H1 (cell line): ENCODE measurements at regions not wholly inside any gene's neighbourhood (a gene's known extent, or its start where the extent isn't known, plus 50 kb on each side); places are given as distances from the start of the nearest gene placed in this dataset.

Source experiments
- CTCF ChIA-PET: fragments of 300-600 bp; sonication (Branson Sonifier 250); formaldehyde crosslinking; loops from one replicate; lab custom pipeline; 2021; ENCODE audit not compliant: partially characterized antibody; lab: Charles Lee
- POLR2A ChIA-PET: fragments of 300-600 bp; sonication (Branson Sonifier 250); formaldehyde crosslinking; loops from one replicate; lab custom pipeline; 2021; ENCODE audit warnings: inconsistent platforms; ENCODE audit not compliant: partially characterized antibody; lab: Charles Lee
- DNase-seq, 2 experiments: peaks; one replicate each; pipeline versions ENCODE4 v3.0.0 to v3.0.0-alpha.2; 2010 to 2022; ENCODE audit warnings: low spot score in 2 of 2, low read depth in 1 of 2, mixed read lengths in 1 of 2
- FAIRE-seq: peaks from 2 replicates; lab custom pipeline; 2011; peaks lifted over from hg19 to GRCh38; lab: Jason Lieb, UNC
- H2AFZ ChIP-seq: 2 replicates; pipeline ENCODE4 v1.8.1; 2012; ENCODE audit warnings: low read length, inconsistent platforms
- H2AK5ac ChIP-seq: 2 replicates; pipeline ENCODE4 v1.6.1; 2013; ENCODE audit warnings: low read depth, low read length
- H2BK120ac ChIP-seq: replicated peaks from 2 replicates; pipeline ENCODE3; 2013; ENCODE audit warnings: low read depth, low read length, inconsistent platforms
- H2BK12ac ChIP-seq: 2 replicates; pipeline ENCODE4 v1.6.1; 2013; ENCODE audit warnings: low read depth, low read length
- H2BK15ac ChIP-seq: 2 replicates; pipeline ENCODE4 v1.6.1; 2013; ENCODE audit warnings: low read length
- H2BK20ac ChIP-seq: 2 replicates; pipeline ENCODE4 v1.6.1; 2013; ENCODE audit warnings: low read length
- H2BK5ac ChIP-seq: 2 replicates; pipeline ENCODE4 v1.6.1; 2013; ENCODE audit warnings: low read depth, low read length
- H3K14ac ChIP-seq: 2 replicates; pipeline ENCODE4 v1.6.1; 2013; ENCODE audit warnings: inconsistent platforms; ENCODE audit not compliant: insufficient read length
- H3K18ac ChIP-seq: 2 replicates; pipeline ENCODE4 v1.6.1; 2013; ENCODE audit warnings: low read length; ENCODE audit errors: extremely low read depth
- H3K23ac ChIP-seq: 2 replicates; pipeline ENCODE4 v1.6.1; 2013; ENCODE audit warnings: inconsistent platforms; ENCODE audit not compliant: insufficient read length
- H3K23me2 ChIP-seq: 2 replicates; pipeline ENCODE4 v1.6.1; 2013; ENCODE audit warnings: low read depth, low read length
- H3K27ac ChIP-seq: 2 replicates; pipeline ENCODE4 v1.6.1; 2011; ENCODE audit warnings: low read depth, low read length, inconsistent platforms
- H3K27me3 ChIP-seq, 4 experiments: replicated peaks in 1 of 4; 1 replicate in 1 of 4; 2 replicates in 3 of 4; pipeline versions ENCODE4 v1.6.1 to v1.8.1; 2011 to 2013; ENCODE audit warnings: low read length in 3 of 4, mild to moderate bottlenecking in 3 of 4, inconsistent platforms in 2 of 4, mixed read lengths in 2 of 4, moderate library complexity in 1 of 4; ENCODE audit not compliant: control insufficient read depth in 3 of 4, insufficient read depth in 3 of 4; ENCODE audit errors: extremely low read depth in 1 of 4
- H3K36me3 ChIP-seq, 4 experiments: 2 replicates each; pipeline versions ENCODE4 v1.6.1 to v1.8.1; 2011 to 2013; ENCODE audit warnings: mild to moderate bottlenecking in 4 of 4, low read length in 3 of 4, moderate library complexity in 2 of 4, control low read depth in 1 of 4, inconsistent platforms in 1 of 4; ENCODE audit not compliant: insufficient read depth in 4 of 4, control insufficient read depth in 2 of 4
- H3K4ac ChIP-seq: replicated peaks from 2 replicates; pipeline ENCODE3; 2013; ENCODE audit warnings: low read length, low read depth, mixed read lengths, inconsistent platforms; ENCODE audit not compliant: insufficient read length
- H3K4me1 ChIP-seq, 4 experiments: replicated peaks in 1 of 4; 1 replicate in 1 of 4; 2 replicates in 3 of 4; pipeline versions ENCODE4 v1.6.1 to v1.8.1; 2011 to 2013; ENCODE audit warnings: low read length in 3 of 4, inconsistent platforms in 2 of 4, mixed read lengths in 1 of 4; ENCODE audit not compliant: insufficient read depth in 4 of 4, control insufficient read depth in 3 of 4
- H3K4me2 ChIP-seq, 2 experiments: 2 replicates each; pipeline versions ENCODE4 v1.6.1 to v1.8.1; 2011 to 2013; ENCODE audit warnings: low read depth in 2 of 2, low read length in 2 of 2, control low read depth in 1 of 2, inconsistent platforms in 1 of 2, mild to moderate bottlenecking in 1 of 2; ENCODE audit not compliant: insufficient read depth in 1 of 2
- H3K4me3 ChIP-seq, 4 experiments: fragments of 200-600, 300-600 bp in 1 of 4; sonication (generic), shearing (Covaris generic), sonication (Bioruptor Twin) in 1 of 4; 2 replicates each; pipeline versions ENCODE4 v1.5.1 to v1.8.1; 2011 to 2016; ENCODE audit warnings: low read length in 4 of 4, low read depth in 3 of 4, control low read depth in 2 of 4, inconsistent platforms in 2 of 4, mild to moderate bottlenecking in 2 of 4, mixed read lengths in 1 of 4, moderate library complexity in 1 of 4; ENCODE audit not compliant: insufficient read depth in 2 of 4; ENCODE audit errors: extremely low read depth in 1 of 4
- H3K56ac ChIP-seq: replicated peaks from 2 replicates; pipeline ENCODE3; 2013; ENCODE audit warnings: low read depth, mild to moderate bottlenecking, mixed read lengths, low read length, inconsistent platforms; ENCODE audit not compliant: insufficient read length
- H3K79me1 ChIP-seq: 2 replicates; pipeline ENCODE4 v1.6.1; 2013; ENCODE audit warnings: low read depth, low read length, control low read depth
- H3K79me2 ChIP-seq, 2 experiments: 2 replicates each; pipeline versions ENCODE4 v1.6.1 to v1.8.1; 2012 to 2013; ENCODE audit warnings: low read length in 2 of 2, mild to moderate bottlenecking in 2 of 2, inconsistent platforms in 1 of 2; ENCODE audit not compliant: insufficient read depth in 2 of 2, control insufficient read depth in 1 of 2
- H3K9ac ChIP-seq, 4 experiments: replicated peaks in 1 of 4; 1 replicate in 1 of 4; 2 replicates in 3 of 4; pipeline versions ENCODE4 v1.6.1 to v1.8.1; 2011 to 2013; ENCODE audit warnings: low read depth in 3 of 4, low read length in 3 of 4, control low read depth in 2 of 4, mild to moderate bottlenecking in 2 of 4, moderate library complexity in 2 of 4, inconsistent platforms in 1 of 4; ENCODE audit errors: extremely low read depth in 1 of 4
- H3K9me3 ChIP-seq, 2 experiments: 2 replicates each; pipeline versions ENCODE4 v1.6.1 to v1.8.1; 2012 to 2013; ENCODE audit warnings: mild to moderate bottlenecking in 2 of 2, moderate library complexity in 2 of 2, control low read depth in 1 of 2, inconsistent platforms in 1 of 2, low read depth in 1 of 2, low read length in 1 of 2, mixed read lengths in 1 of 2; ENCODE audit not compliant: insufficient read depth in 2 of 2
- H4K20me1 ChIP-seq, 2 experiments: replicated peaks in 1 of 2; 2 replicates each; pipeline versions ENCODE3 to v1.8.1; 2011 to 2013; ENCODE audit warnings: inconsistent platforms in 2 of 2, low read length in 2 of 2, mild to moderate bottlenecking in 1 of 2; ENCODE audit not compliant: insufficient read depth in 2 of 2, control insufficient read depth in 1 of 2
- H4K5ac ChIP-seq: 2 replicates; pipeline ENCODE4 v1.6.1; 2013; ENCODE audit warnings: low read length, low read depth, mixed read lengths, inconsistent platforms; ENCODE audit not compliant: insufficient read length
- H4K8ac ChIP-seq: 2 replicates; pipeline ENCODE4 v1.8.0; 2013; ENCODE audit warnings: mild to moderate bottlenecking, moderate library complexity, low read length, inconsistent platforms; ENCODE audit not compliant: insufficient read depth; ENCODE audit errors: extremely low read depth
- H4K91ac ChIP-seq: replicated peaks from 2 replicates; pipeline ENCODE3; 2013; ENCODE audit warnings: low read length, mixed read lengths, inconsistent platforms; ENCODE audit not compliant: insufficient read length
- BRCA1 ChIP-seq: IDR thresholded peaks from 2 replicates; pipeline ENCODE4 v1.6.1; 2012; ENCODE audit warnings: low read depth, low read length, improper control_type of control experiment
- CBX5 ChIP-seq: fragments of 300-800, 300-1000 bp; sonication (generic); IDR thresholded peaks from 2 replicates; pipeline ENCODE4 v1.7.1; 2016; ENCODE audit warnings: antibody characterized with exemption, low read length, low read depth
- CHD2 ChIP-seq: IDR thresholded peaks from 2 replicates; pipeline ENCODE4 v1.6.1; 2012; ENCODE audit warnings: low read length, improper control_type of control experiment
- FOSL1 ChIP-seq: IDR thresholded peaks from 2 replicates; pipeline ENCODE4 v1.6.1; 2011; ENCODE audit warnings: mild to moderate bottlenecking, low read depth, low read length, moderate library complexity; ENCODE audit not compliant: insufficient read depth
- RNF2 ChIP-seq: fragments of 200-900, 300-1000 bp; sonication (generic); IDR thresholded peaks from 2 replicates; pipeline ENCODE4 v1.7.1; 2016; ENCODE audit warnings: borderline replicate concordance, low read depth, mild to moderate bottlenecking, antibody characterized with exemption, low read length; ENCODE audit not compliant: poor library complexity, severe bottlenecking; ENCODE audit errors: missing control alignments
- SIRT6 ChIP-seq: IDR thresholded peaks from one replicate; pipeline ENCODE4 v1.7.1; 2012; ENCODE audit warnings: low read length, inconsistent platforms
- SRF ChIP-seq: IDR thresholded peaks from 2 replicates; pipeline ENCODE4 v1.6.1; 2011; ENCODE audit warnings: mild to moderate bottlenecking, low read depth, low read length, moderate library complexity
- WGBS, 2 experiments: shearing (Covaris generic) in 1 of 2; methylation state at CpG; one replicate each; pipeline versions ENCODE4 v1.1.6 to v1.1.7; 2013 to 2015; ENCODE audit warnings: low lambda C conversion rate in 2 of 2, mixed read lengths in 2 of 2, inconsistent platforms in 1 of 2, low coverage in 1 of 2, missing lambda C conversion rate in 1 of 2; ENCODE audit not compliant: insufficient replicate concordance in 2 of 2, insufficient coverage in 1 of 2, insufficient read length in 1 of 2; ENCODE audit errors: extremely low coverage in 1 of 2, missing lambda C conversion rate in 1 of 2; 5-methylcytosine and 5-hydroxymethylcytosine counted together

GRCh38 chr5:122701640-122702523 is 73.0 kb upstream of the SNX2 start:
- no peak overlapping the region for H3K4ac ChIP-seq
- no peak overlapping the region for H2BK12ac ChIP-seq
- no peak overlapping the region for H4K91ac ChIP-seq
- ChIA-PET POLR2A (no interaction called here), CTCF (interaction anchor here (0.7 to 4.6 kb wide), 5 partner anchors 14 to 296 kb away, joined by 3 to 42 read pairs (median 5); no protein-coding TSS in a partner anchor)
- no peak overlapping the region for H2BK5ac ChIP-seq
- no peaks in the 10 kb centered on the region for H3K27me3 ChIP-seq
- H3K9me3 ChIP-seq = no peaks in the 10 kb centered on the region
- no peak overlapping the region for H3K14ac ChIP-seq
- H2BK120ac ChIP-seq = no peak overlapping the region
- FAIRE-seq = no peak
- no peak overlapping the region for H2BK20ac ChIP-seq
- no peak overlapping the region for H2AK5ac ChIP-seq
- no peak overlapping the region for H3K27ac ChIP-seq
- H3K36me3 ChIP-seq = no peaks in the 10 kb centered on the region
- H2BK15ac ChIP-seq = no peak overlapping the region
- no peaks in the 10 kb centered on the region for H3K4me1 ChIP-seq
- no peak overlapping the region for H2AFZ ChIP-seq
- H4K5ac ChIP-seq = no peak overlapping the region
- H3K9ac ChIP-seq = no peak overlapping the region
- H3K4me3 ChIP-seq = no peak overlapping the region
- H3K23me2 ChIP-seq = no peaks in the 10 kb centered on the region
- H4K8ac ChIP-seq = no peak overlapping the region
- DNase-seq = no peak
- TF ChIP-seq RNF2 (no peak), SIRT6 (no peak), CBX5 (no peak), FOSL1 (no peak), BRCA1 (no peak), CHD2 (no peak), SRF (no peak)
- TF ChIP-seq, all 59 proteins: peak for 0
- no peak overlapping the region for H3K56ac ChIP-seq
- no peaks in the 10 kb centered on the region for H3K79me1 ChIP-seq
- H3K4me2 ChIP-seq = no peak overlapping the region
- no peaks in the 10 kb centered on the region for H3K79me2 ChIP-seq
- H3K23ac ChIP-seq = no peak overlapping the region
- WGBS, 2 experiments = 85% methylated on average over 8 of the region's 8 CpGs; no CpG with 5 or more reads in 1 of the 2 experiments
- H3K18ac ChIP-seq = no peak overlapping the region
- H4K20me1 ChIP-seq = no peaks in the 10 kb centered on the region
